RWPE2 (cell line): ENCODE measurements at regions not wholly inside any gene's neighbourhood (a gene's known extent, or its start where the extent isn't known, plus 50 kb on each side); places are given as distances from the start of the nearest gene placed in this dataset.
A peak's percentile ranks its signal among the peaks of the same experiment; 100 is the strongest.

ENCODE experiments used
- ATAC-seq: fragments of 200-7000 bp; cut with Tn5 transposase; 3 replicates; pipeline ENCODE4 v1.9.1; 2021; ENCODE audit warnings: low read depth
- DNase-seq: peaks from one replicate; pipeline ENCODE4 v3.0.0-alpha.2; 2020; ENCODE audit warnings: low spot score
- H3K27ac ChIP-seq: fragments of 450-650 bp; 2 replicates; pipeline ENCODE4 v1.5.1; 2017; ENCODE audit warnings: mild to moderate bottlenecking; ENCODE audit not compliant: poor library complexity, severe bottlenecking
- H3K27me3 ChIP-seq: fragments of 250-450 bp; sonication (Bioruptor Pico); 2 replicates; pipeline ENCODE4 v1.5.1; 2021; ENCODE audit warnings: mild to moderate bottlenecking, moderate library complexity; ENCODE audit not compliant: insufficient read depth, poor library complexity, severe bottlenecking
- H3K36me3 ChIP-seq: fragments of 250-450 bp; sonication (Bioruptor Pico); 2 replicates; pipeline ENCODE4 v1.5.1; 2020; ENCODE audit warnings: low read depth, mild to moderate bottlenecking, moderate library complexity
- H3K4me1 ChIP-seq: fragments of 250-450 bp; sonication (Bioruptor Pico); 2 replicates; pipeline ENCODE4 v1.5.1; 2021; ENCODE audit warnings: mild to moderate bottlenecking, moderate library complexity; ENCODE audit not compliant: insufficient read depth, poor library complexity, severe bottlenecking
- H3K4me3 ChIP-seq: fragments of 250-450 bp; sonication (Bioruptor Pico); 2 replicates; pipeline ENCODE4 v1.5.1; 2021; ENCODE audit warnings: mild to moderate bottlenecking, moderate library complexity; ENCODE audit not compliant: severe bottlenecking
- H3K9me3 ChIP-seq: fragments of 250-450 bp; sonication (Bioruptor Pico); 2 replicates; pipeline ENCODE4 v1.5.1; 2021; ENCODE audit warnings: mild to moderate bottlenecking, moderate library complexity; ENCODE audit not compliant: severe bottlenecking
- CTCF ChIP-seq: fragments of 450-650 bp; IDR thresholded peaks from one replicate; pipeline ENCODE4 v1.5.1; 2017; ENCODE audit warnings: mild to moderate bottlenecking, moderate library complexity; ENCODE audit not compliant: poor library complexity, severe bottlenecking

DNA sequence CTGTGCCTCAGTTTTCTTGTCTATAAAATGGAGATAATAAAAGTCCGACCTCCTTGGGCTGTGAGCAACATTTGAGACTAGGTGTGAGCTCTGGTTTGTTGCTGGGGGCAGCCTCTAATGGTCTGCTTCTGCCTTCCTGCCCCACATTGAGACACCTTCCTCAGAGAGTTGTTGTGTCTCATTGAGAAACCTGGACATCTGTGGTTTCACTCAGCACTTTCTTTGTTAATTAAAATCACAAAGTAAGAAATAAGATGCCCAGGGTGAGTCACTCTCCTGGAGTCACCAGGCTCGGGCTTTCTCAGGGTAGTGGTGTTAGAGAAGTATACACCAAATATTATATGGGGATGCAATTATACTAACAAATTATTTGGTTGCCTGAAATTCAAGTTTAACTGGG, 389.2 kb upstream of the SALL1 start:
- ATAC-seq (peak; percentile 26; the same call in 1 of the 3 replicates), DNase-seq (no peak)
- H3K36me3 ChIP-seq: no peaks in the 10 kb centered on the region
- peaks cover 23% of the 10 kb centered on the region for H3K4me1 ChIP-seq
- H3K27ac ChIP-seq: peak overlapping the region; percentile 80
- H3K9me3 ChIP-seq: no peaks in the 10 kb centered on the region
- TF ChIP-seq CTCF: no peak
- no peaks in the 10 kb centered on the region for H3K27me3 ChIP-seq
- H3K4me3 ChIP-seq: no peak overlapping the region

DNA sequence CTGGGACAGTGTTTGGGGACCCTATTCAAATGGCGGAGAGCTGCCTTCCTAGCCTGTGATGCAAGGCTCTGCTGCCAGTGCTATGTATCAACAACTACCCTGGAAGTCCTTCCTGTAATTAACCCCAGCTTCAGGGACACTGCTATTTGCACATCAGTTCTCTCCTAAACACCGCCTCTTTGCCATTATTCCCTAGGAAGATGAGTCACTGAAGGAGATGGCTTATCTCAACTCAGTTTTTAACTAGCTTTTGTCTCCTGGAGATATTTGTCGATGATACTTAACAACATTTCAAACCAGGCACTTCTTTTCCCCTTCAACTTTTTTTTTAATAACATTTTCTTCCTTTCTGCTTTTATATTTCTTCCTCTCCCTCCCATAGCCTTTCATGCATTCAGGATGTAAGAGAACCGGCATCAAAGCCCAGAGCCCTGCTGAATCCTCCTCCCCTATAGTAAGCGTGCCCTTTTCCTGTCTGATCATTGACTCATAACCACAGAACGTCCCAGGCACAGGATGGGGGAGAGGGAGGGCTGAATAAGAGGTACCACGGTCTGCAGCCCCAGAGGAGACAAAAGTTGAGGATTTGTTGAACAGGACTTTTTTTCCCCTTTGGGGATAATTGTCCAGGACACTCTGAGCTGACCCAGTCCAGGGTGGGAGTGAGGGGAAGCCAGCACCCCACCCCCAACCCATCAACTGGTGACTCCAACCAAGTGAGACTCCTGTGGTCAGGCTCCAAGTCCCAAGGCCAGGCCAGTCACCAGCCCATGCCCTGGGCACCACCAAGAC, 387.8 kb upstream of the SALL1 start:
- peak; percentile 98 for ATAC-seq
- H3K4me1 ChIP-seq: peaks cover 23% of the 10 kb centered on the region
- no peaks in the 10 kb centered on the region for H3K36me3 ChIP-seq
- no peak overlapping the region for H3K4me3 ChIP-seq
- TF ChIP-seq CTCF: no peak
- no peaks in the 10 kb centered on the region for H3K9me3 ChIP-seq
- peak overlapping the region; percentile 80 for H3K27ac ChIP-seq
- H3K27me3 ChIP-seq: no peaks in the 10 kb centered on the region
- peak; percentile 84 for DNase-seq

- no peak for TF ChIP-seq CTCF
- peaks cover 28% of the 10 kb centered on the region for H3K4me1 ChIP-seq
- no peak overlapping the region for H3K4me3 ChIP-seq
- H3K27me3 ChIP-seq: no peaks in the 10 kb centered on the region
- no peak overlapping the region for H3K27ac ChIP-seq
- ATAC-seq (no peak), DNase-seq (no peak)
- H3K36me3 ChIP-seq: no peaks in the 10 kb centered on the region
- H3K9me3 ChIP-seq: no peaks in the 10 kb centered on the region
Measured at GRCh38 chr16:51535591-51535990, 384.5 kb upstream of the SALL1 start.

DNA sequence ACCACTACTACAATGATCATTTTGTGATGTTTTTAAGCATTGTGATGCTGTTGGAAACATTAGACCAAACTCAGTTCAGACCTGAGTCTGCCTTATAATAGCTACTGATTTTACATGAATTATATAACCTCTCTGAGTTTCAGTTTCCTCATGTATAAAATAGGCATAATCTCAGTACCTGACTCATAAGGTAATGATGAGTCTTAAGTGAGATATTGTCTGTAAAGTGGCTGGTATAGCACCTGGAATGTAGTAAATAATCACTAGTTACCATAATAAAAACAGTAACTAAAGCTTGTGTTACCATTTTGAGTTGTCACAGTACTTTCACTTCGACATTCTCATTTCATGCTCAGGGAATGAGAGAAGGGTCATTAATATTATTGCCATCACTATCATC, 381.5 kb upstream of the SALL1 start:
- H3K27ac ChIP-seq: no peak overlapping the region
- H3K27me3 ChIP-seq: no peaks in the 10 kb centered on the region
- H3K36me3 ChIP-seq: no peaks in the 10 kb centered on the region
- DNase-seq: no peak
- H3K4me1 ChIP-seq: peaks cover 7% of the 10 kb centered on the region
- no peaks in the 10 kb centered on the region for H3K9me3 ChIP-seq
- no peak for TF ChIP-seq CTCF
- ATAC-seq: peak; percentile 67
- H3K4me3 ChIP-seq: no peak overlapping the region

GRCh38 chr16:51531271-51531670, 380.2 kb upstream of the SALL1 start:
- no peak for ATAC-seq
- no peak overlapping the region for H3K27ac ChIP-seq
- H3K4me1 ChIP-seq: peaks cover 7% of the 10 kb centered on the region
- H3K9me3 ChIP-seq: no peaks in the 10 kb centered on the region
- no peak overlapping the region for H3K4me3 ChIP-seq
- TF ChIP-seq CTCF: no peak
- no peaks in the 10 kb centered on the region for H3K36me3 ChIP-seq
- DNase-seq: no peak
- no peaks in the 10 kb centered on the region for H3K27me3 ChIP-seq
